K562 (cell line): ENCODE measurements at regions not wholly inside any gene's neighbourhood (a gene's known extent, or its start where the extent isn't known, plus 50 kb on each side); places are given as distances from the start of the nearest gene placed in this dataset.
"Not testable (repeated sequence)": the region's sequence is repeated elsewhere in the genome, so short reads cannot be mapped to it uniquely, and the experiment has no call there.

Experiments
- ATAC-seq: fragments of 200-7000 bp; cut with Tn5 transposase; 3 replicates; pipeline ENCODE4 v1.9.1; 2020; ENCODE audit warnings: moderate library complexity
- BruUV-seq: library from RNA; stranded (reverse); fragments of 400-500 nt; replicated peaks from 2 replicates; lab custom pipeline; 2021; lab: Mats Ljungman, UMichigan
- CTCF ChIA-PET: fragments of 300-600 bp; formaldehyde crosslinking; extraction: SDS; loops from one replicate; lab custom pipeline; 2021; ENCODE audit warnings: low intra/inter-chr PET ratio; lab: Yijun Ruan, JAX
- POLR2A ChIA-PET: fragments of 300-600, 350-650 bp; sonication (Branson Sonifier 250); formaldehyde crosslinking; extraction: SDS; loops from one replicate; lab custom pipeline; 2021; ENCODE audit warnings: antibody characterized with exemption, inconsistent platforms; lab: Yijun Ruan, JAX
- DNase-seq, 4 experiments: peaks; one replicate each; pipeline versions ENCODE4 v3.0.0 to v3.0.0-alpha.2; 2011 to 2018; ENCODE audit warnings: low spot score in 3 of 4, mixed read lengths in 3 of 4; ENCODE audit errors: extremely low read depth in 1 of 4
- FAIRE-seq: peaks from 2 replicates; lab custom pipeline; 2011; peaks lifted over from hg19 to GRCh38; lab: Jason Lieb, UNC
- H2AFZ ChIP-seq: 2 replicates; pipeline ENCODE4 v1.6.0; 2011; ENCODE audit warnings: low read depth, low read length, control low read depth, inconsistent platforms
- H3K27ac ChIP-seq: fragments of 200-600 bp; 3 replicates; pipeline ENCODE4 v1.8.0; 2011; ENCODE audit warnings: low read depth, mild to moderate bottlenecking, control low read depth, inconsistent platforms, low read length, moderate library complexity, mixed read lengths; ENCODE audit errors: extremely low read depth
- H3K27me3 ChIP-seq, 2 experiments: fragments of 300-600 bp in 1 of 2; 2 replicates in 1 of 2; 3 replicates in 1 of 2; pipeline versions ENCODE4 v1.6.0 to v1.8.0; 2011; ENCODE audit warnings: inconsistent platforms in 2 of 2, low read length in 2 of 2, mild to moderate bottlenecking in 1 of 2, mixed read lengths in 1 of 2, moderate library complexity in 1 of 2; ENCODE audit not compliant: control insufficient read depth in 2 of 2, insufficient read depth in 2 of 2
- H3K36me3 ChIP-seq: fragments of 300-600 bp; 3 replicates; pipeline ENCODE4 v1.8.0; 2011; ENCODE audit warnings: mild to moderate bottlenecking, low read length, inconsistent platforms; ENCODE audit not compliant: control insufficient read depth, insufficient read depth
- H3K4me1 ChIP-seq, 2 experiments: fragments of 200-600 bp in 1 of 2; replicated peaks in 1 of 2; 2 replicates in 1 of 2; 3 replicates in 1 of 2; pipeline versions ENCODE4 v1.5.1 to v1.8.0; 2011; ENCODE audit warnings: inconsistent platforms in 2 of 2, low read length in 2 of 2, mild to moderate bottlenecking in 1 of 2, mixed read lengths in 1 of 2, moderate library complexity in 1 of 2; ENCODE audit not compliant: control insufficient read depth in 2 of 2, insufficient read depth in 2 of 2
- H3K4me2 ChIP-seq: 2 replicates; pipeline ENCODE4 v1.6.1; 2011; ENCODE audit warnings: low read length, control low read depth, inconsistent platforms, mixed read lengths; ENCODE audit not compliant: insufficient read depth
- H3K4me3 ChIP-seq: fragments of 200-600 bp; sonication (generic), shearing (Covaris generic); 2 replicates; pipeline ENCODE4 v1.5.1; 2016; ENCODE audit warnings: control low read depth, inconsistent platforms
- H3K79me2 ChIP-seq: fragments of 200-600 bp; 3 replicates; pipeline ENCODE4 v1.8.0; 2011; ENCODE audit warnings: low read length, inconsistent platforms; ENCODE audit not compliant: control insufficient read depth, insufficient read depth
- H3K9ac ChIP-seq, 2 experiments: 2 replicates each; pipeline versions ENCODE4 v1.6.0 to v1.6.1; 2011; ENCODE audit warnings: low read depth in 2 of 2, low read length in 2 of 2, control low read depth in 1 of 2, inconsistent platforms in 1 of 2, mild to moderate bottlenecking in 1 of 2, mixed read lengths in 1 of 2; ENCODE audit not compliant: insufficient read depth in 1 of 2
- H3K9me1 ChIP-seq: one replicate; pipeline ENCODE4 v1.6.0; 2011; ENCODE audit warnings: inconsistent platforms, mild to moderate bottlenecking, low read length, moderate library complexity; ENCODE audit not compliant: control insufficient read depth, insufficient read depth
- H3K9me3 ChIP-seq: replicated peaks from 2 replicates; pipeline ENCODE4 v1.5.1; 2011; ENCODE audit warnings: low read depth, low read length, inconsistent platforms; ENCODE audit not compliant: control insufficient read depth, insufficient read depth
- H4K20me1 ChIP-seq: replicated peaks from 2 replicates; pipeline ENCODE4 v1.6.1; 2011; ENCODE audit warnings: low read length, inconsistent platforms, mixed read lengths; ENCODE audit not compliant: control insufficient read depth, insufficient read depth
- CAMTA2 ChIP-seq: fragments of 250-450 bp; sonication (Bioruptor Pico); conservative IDR thresholded peaks from 2 replicates; pipeline ENCODE4 v1.5.1; 2022
- TCF7 ChIP-seq: sonication (generic); IDR thresholded peaks from 2 replicates; pipeline ENCODE4 v1.6.1; 2016; ENCODE audit warnings: antibody characterized with exemption, borderline replicate concordance
- ZNF79 ChIP-seq: fragments of 250-450 bp; sonication (Bioruptor Pico); IDR thresholded peaks from 2 replicates; pipeline ENCODE4 v1.4.0; 2020; ENCODE audit warnings: low read depth, mild to moderate bottlenecking, moderate library complexity
- WGBS: fragments of 100-300 bp; shearing (Covaris generic); methylation state at CpG from one replicate; pipeline ENCODE4 v1.1.6; 2016; ENCODE audit warnings: low coverage, mixed read lengths; ENCODE audit not compliant: insufficient coverage; ENCODE audit errors: missing lambda C conversion rate; 5-methylcytosine and 5-hydroxymethylcytosine counted together
- in situ Hi-C: fragments of 300-500 bp; cut with MboI; formaldehyde crosslinking; loops from 4 replicates; pipeline ENCODE4 v1.15.0; 2018; ENCODE audit warnings: inconsistent platforms, mixed read lengths
- intact Hi-C: fragments of 100-400 bp; cut with micrococcal nuclease; formaldehyde crosslinking; loops from 2 replicates; pipeline ENCODE4 v1.14.2; 2022

GRCh38 chrX:76643590-76643989 is 216.1 kb downstream of the MAGEE1 start:
- ChIA-PET POLR2A (no interaction called here), CTCF (no interaction called here)
- Histone ChIP-seq H3K4me2 (no peak overlapping the region), H2AFZ (no peak overlapping the region), H3K4me1 (no peaks in the 10 kb centered on the region), H3K4me3 (no peak overlapping the region), H3K27ac (no peak overlapping the region), H3K9me3 (no peaks in the 10 kb centered on the region), H3K27me3 (no peaks in the 10 kb centered on the region), H3K79me2 (no peaks in the 10 kb centered on the region), H3K9me1 (no peaks in the 10 kb centered on the region), H3K9ac (no peak overlapping the region), H4K20me1 (no peaks in the 10 kb centered on the region), H3K36me3 (no peaks in the 10 kb centered on the region)
- BruUV-seq, result no TSS peak
- FAIRE-seq, result no peak
- ATAC-seq, result no peak
- in situ Hi-C loops, result no loop called here
- no peak for TF ChIP-seq ZNF79 (CRISPR knock-in tag)
- no peak for TF ChIP-seq TCF7
- TF ChIP-seq CAMTA2, result no peak
- no CpG with 5 or more reads among the region's 2 CpGs for WGBS
- DNase-seq, result no peak
- intact Hi-C loops, result no loop called here

- POLR2A ChIA-PET, intact Hi-C loops, ATAC-seq, H3K4me3 ChIP-seq, CTCF ChIA-PET, in situ Hi-C loops, H2AFZ ChIP-seq, H3K4me2 ChIP-seq, H3K9me1 ChIP-seq, BruUV-seq, H3K27ac ChIP-seq, FAIRE-seq, DNase-seq, H3K4me1 ChIP-seq, H4K20me1 ChIP-seq, H3K9me3 ChIP-seq, H3K9ac ChIP-seq, H3K36me3 ChIP-seq, H3K27me3 ChIP-seq, H3K79me2 ChIP-seq: not testable (repeated sequence)
- WGBS, result 0% methylated on average over 2 of the region's 3 CpGs
Measured at GRCh38 chrX:76651369-76651768, 223.9 kb downstream of the MAGEE1 start.
